IMR-90 (cell line): ENCODE measurements at regions not wholly inside any gene's neighbourhood (a gene's known extent, or its start where the extent isn't known, plus 50 kb on each side); places are given as distances from the start of the nearest gene placed in this dataset.
A peak's percentile ranks its signal among the peaks of the same experiment; 100 is the strongest.

Experiments used
- ATAC-seq: fragments of 200-7000 bp; cut with Tn5 transposase; 2 replicates; pipeline ENCODE4 v1.9.1; 2020; ENCODE audit warnings: low read depth, mild to moderate bottlenecking, moderate library complexity
- BruUV-seq: library from RNA; stranded (reverse); fragments of 400-500 nt; replicated peaks from 2 replicates; lab custom pipeline; 2021; lab: Mats Ljungman, UMichigan
- CTCF ChIA-PET: fragments of 300-600 bp; formaldehyde crosslinking; extraction: SDS; loops from one replicate; lab custom pipeline; 2021; ENCODE audit warnings: antibody characterized with exemption; lab: Yijun Ruan, JAX
- POLR2A ChIA-PET: fragments of 300-600 bp; sonication (Branson Sonifier 250); formaldehyde crosslinking; loops from one replicate; lab custom pipeline; 2022; ENCODE audit warnings: antibody characterized with exemption; ENCODE audit not compliant: unreplicated experiment; lab: Charles Lee
- DNase-seq: peaks from one replicate; pipeline ENCODE4 v3.0.0; 2013
- H2AFZ ChIP-seq: replicated peaks from 2 replicates; pipeline ENCODE3; 2013; ENCODE audit warnings: low read length, mild to moderate bottlenecking; ENCODE audit not compliant: poor library complexity
- H2AK5ac ChIP-seq: 2 replicates; pipeline ENCODE4 v1.6.1; 2013; ENCODE audit warnings: low read depth, low read length, inconsistent platforms
- H2AK9ac ChIP-seq: replicated peaks from 2 replicates; pipeline ENCODE3; 2013; ENCODE audit warnings: mild to moderate bottlenecking, low read depth, low read length, moderate library complexity; ENCODE audit not compliant: poor library complexity
- H2BK120ac ChIP-seq: 2 replicates; pipeline ENCODE4 v1.6.1; 2013; ENCODE audit warnings: low read depth, low read length, inconsistent platforms
- H2BK15ac ChIP-seq: 3 replicates; pipeline ENCODE4 v1.6.1; 2013; ENCODE audit warnings: low read depth, low read length, inconsistent platforms
- H2BK20ac ChIP-seq: 2 replicates; pipeline ENCODE4 v1.6.1; 2013; ENCODE audit warnings: low read depth, mild to moderate bottlenecking, inconsistent platforms, low read length, moderate library complexity
- H2BK5ac ChIP-seq: 2 replicates; pipeline ENCODE4 v1.6.1; 2013; ENCODE audit warnings: mild to moderate bottlenecking, low read depth, low read length, inconsistent platforms; ENCODE audit not compliant: poor library complexity, severe bottlenecking
- H3K14ac ChIP-seq: replicated peaks from 2 replicates; pipeline ENCODE4 v1.6.1; 2013; ENCODE audit warnings: low read depth, low read length, inconsistent platforms
- H3K18ac ChIP-seq: 2 replicates; pipeline ENCODE4 v1.6.1; 2013; ENCODE audit warnings: low read depth, low read length, control low read depth
- H3K23ac ChIP-seq: 2 replicates; pipeline ENCODE4 v1.6.1; 2013; ENCODE audit warnings: low read depth, low read length, inconsistent platforms
- H3K27ac ChIP-seq: 2 replicates; pipeline ENCODE4 v1.5.1; 2013; ENCODE audit warnings: mild to moderate bottlenecking, control low read depth, low read length; ENCODE audit not compliant: insufficient read depth
- H3K27me3 ChIP-seq: 2 replicates; pipeline ENCODE4 v1.6.1; 2013; ENCODE audit warnings: low read length; ENCODE audit not compliant: control insufficient read depth, insufficient read depth
- H3K36me3 ChIP-seq: 2 replicates; pipeline ENCODE4 v1.6.1; 2013; ENCODE audit warnings: low read length, mixed read lengths; ENCODE audit not compliant: control insufficient read depth, insufficient read depth
- H3K4ac ChIP-seq: 2 replicates; pipeline ENCODE4 v1.6.1; 2013; ENCODE audit warnings: low read depth, low read length, inconsistent platforms
- H3K4me1 ChIP-seq: 2 replicates; pipeline ENCODE4 v1.6.1; 2013; ENCODE audit warnings: low read length, mixed read lengths; ENCODE audit not compliant: control insufficient read depth, insufficient read depth
- H3K4me2 ChIP-seq: 2 replicates; pipeline ENCODE4 v1.6.1; 2013; ENCODE audit warnings: low read depth, mild to moderate bottlenecking, control low read depth, low read length, moderate library complexity
- H3K4me3 ChIP-seq: 2 replicates; pipeline ENCODE4 v1.5.1; 2013; ENCODE audit warnings: low read depth, mild to moderate bottlenecking, control low read depth, low read length, moderate library complexity; ENCODE audit not compliant: insufficient read depth
- H3K56ac ChIP-seq: 2 replicates; pipeline ENCODE4 v1.6.1; 2013; ENCODE audit warnings: low read length, inconsistent platforms; ENCODE audit not compliant: insufficient read depth; ENCODE audit errors: extremely low read depth
- H3K79me1 ChIP-seq, 2 experiments: 2 replicates each; pipeline ENCODE4 v1.6.1; 2013; ENCODE audit warnings: low read length in 2 of 2, inconsistent platforms in 1 of 2, low read depth in 1 of 2
- H3K9ac ChIP-seq: 2 replicates; pipeline ENCODE4 v1.6.1; 2013; ENCODE audit warnings: low read depth, low read length, control low read depth
- H3K9me1 ChIP-seq: 2 replicates; pipeline ENCODE4 v1.6.1; 2013; ENCODE audit warnings: low read length, inconsistent platforms; ENCODE audit not compliant: insufficient read depth
- H3K9me3 ChIP-seq: 2 replicates; pipeline ENCODE4 v1.6.1; 2013; ENCODE audit warnings: low read length; ENCODE audit not compliant: control insufficient read depth, insufficient read depth
- H4K20me1 ChIP-seq: 2 replicates; pipeline ENCODE4 v1.6.1; 2013; ENCODE audit warnings: low read length, inconsistent platforms; ENCODE audit not compliant: insufficient read depth
- H4K5ac ChIP-seq: 2 replicates; pipeline ENCODE4 v1.6.1; 2013; ENCODE audit warnings: mild to moderate bottlenecking, low read depth, low read length, control low read depth
- H4K8ac ChIP-seq, 2 experiments: 2 replicates each; pipeline ENCODE4 v1.6.1; 2013; ENCODE audit warnings: low read depth in 2 of 2, low read length in 2 of 2, control low read depth in 1 of 2, inconsistent platforms in 1 of 2
- H4K91ac ChIP-seq: 2 replicates; pipeline ENCODE4 v1.6.1; 2013; ENCODE audit warnings: low read depth, low read length, inconsistent platforms; ENCODE audit not compliant: insufficient read depth
- CEBPB ChIP-seq: IDR thresholded peaks from 2 replicates; pipeline ENCODE4 v1.6.1; 2012; ENCODE audit warnings: low read depth, low read length, improper control_type of control experiment
- CHD1 ChIP-seq: IDR thresholded peaks from 2 replicates; pipeline ENCODE4 v1.6.1; 2012; ENCODE audit warnings: low read depth, low read length, improper control_type of control experiment
- CTCF ChIP-seq: conservative IDR thresholded peaks from 2 replicates; pipeline ENCODE4 v1.5.1; 2012; ENCODE audit warnings: mild to moderate bottlenecking, low read depth, low read length, improper control_type of control experiment
- MAZ ChIP-seq: IDR thresholded peaks from 2 replicates; pipeline ENCODE4 v1.6.1; 2012; ENCODE audit warnings: low read depth, mild to moderate bottlenecking, low read length, improper control_type of control experiment, moderate library complexity, borderline replicate concordance
- SMC3 ChIP-seq: fragments of 150-350 bp; IDR thresholded peaks from 2 replicates; pipeline ENCODE4 v1.6.1; 2016; ENCODE audit warnings: low read depth, mild to moderate bottlenecking, antibody characterized with exemption, low read length, moderate library complexity
- WGBS, 2 experiments: methylation state at CpG; one replicate each; pipeline versions ENCODE4 v1.1.5 to v1.1.7; 2013; ENCODE audit warnings: missing lambda C conversion rate in 2 of 2; ENCODE audit not compliant: insufficient read length in 1 of 2; ENCODE audit errors: extremely low coverage in 2 of 2; 5-methylcytosine and 5-hydroxymethylcytosine counted together
- dilution Hi-C: fragments of 300-500 bp; cut with HindIII; formaldehyde crosslinking; loops from one replicate; pipeline ENCODE4 v1.14.3; 2018; ENCODE audit warnings: low sequenced_read_pairs; ENCODE audit not compliant: unreplicated experiment
- in situ Hi-C: fragments of 300-500 bp; cut with MboI; formaldehyde crosslinking; loops from 3 replicates; pipeline ENCODE4 v1.14.3; 2019; ENCODE audit warnings: low sequenced_read_pairs, inconsistent platforms, mixed read lengths
- intact Hi-C: fragments of 100-400 bp; cut with micrococcal nuclease; formaldehyde crosslinking; loops from 2 replicates; pipeline ENCODE4 v1.10.0; 2022

GRCh38 chr2:144234542-144234871 lies 285.4 kb downstream of the ZEB2 start:
- Histone ChIP-seq H2BK5ac (no peak overlapping the region), H3K27me3 (no peaks in the 10 kb centered on the region), H4K5ac (no peak overlapping the region), H2BK15ac (no peak overlapping the region), H3K79me1 (0 out of 4 replicates have a peak, but pooled peaks cover 0 to 4% of the 10 kb centered on the region in 2 experiments), H2AK9ac (no peak overlapping the region), H4K91ac (no peak overlapping the region), H3K4me2 (no peak overlapping the region), H4K20me1 (no peaks in the 10 kb centered on the region), H3K9me3 (no peaks in the 10 kb centered on the region), H3K18ac (no peak overlapping the region), H3K14ac (no peak overlapping the region), H3K4me1 (peaks cover 3% of the 10 kb centered on the region; the same call in 1 of the 2 replicates), H2AK5ac (no peak overlapping the region), H3K9me1 (peaks cover 4% of the 10 kb centered on the region; the same call in 1 of the 2 replicates), H3K23ac (no peak overlapping the region), H3K56ac (no peak overlapping the region), H3K9ac (no peak overlapping the region), H2BK20ac (no peak overlapping the region), H2BK120ac (no peak overlapping the region), H3K4me3 (no peak overlapping the region), H2AFZ (no peak overlapping the region), H3K27ac (no peak overlapping the region), H4K8ac (no peak overlapping the region), H3K36me3 (no peaks in the 10 kb centered on the region), H3K4ac (no peak overlapping the region)
- CTCF ChIA-PET = no interaction called here
- no CpG with 5 or more reads among the region's 4 CpGs for WGBS, 2 experiments
- POLR2A ChIA-PET = no interaction called here
- DNase-seq (peak; percentile 27), ATAC-seq (no peak)
- dilution Hi-C loops = no loop called here
- TF ChIP-seq CTCF = no peak
- TF ChIP-seq SMC3 = no peak
- TF ChIP-seq MAZ = no peak
- TF ChIP-seq CEBPB = peak; percentile 66
- TF ChIP-seq CHD1 = no peak
- in situ Hi-C loops = no loop called here
- no TSS peak for BruUV-seq
- intact Hi-C loops = no loop called here
